ENCODE measurements at regions not wholly inside any gene's neighbourhood (a gene's known extent, or its start where the extent isn't known, plus 50 kb on each side); places are given as distances from the start of the nearest gene placed in this dataset.

GRCh38 chr10:33706746-33707145 lies 372.3 kb upstream of the NRP1 start:
- TF ChIP-seq, protein P1, sequence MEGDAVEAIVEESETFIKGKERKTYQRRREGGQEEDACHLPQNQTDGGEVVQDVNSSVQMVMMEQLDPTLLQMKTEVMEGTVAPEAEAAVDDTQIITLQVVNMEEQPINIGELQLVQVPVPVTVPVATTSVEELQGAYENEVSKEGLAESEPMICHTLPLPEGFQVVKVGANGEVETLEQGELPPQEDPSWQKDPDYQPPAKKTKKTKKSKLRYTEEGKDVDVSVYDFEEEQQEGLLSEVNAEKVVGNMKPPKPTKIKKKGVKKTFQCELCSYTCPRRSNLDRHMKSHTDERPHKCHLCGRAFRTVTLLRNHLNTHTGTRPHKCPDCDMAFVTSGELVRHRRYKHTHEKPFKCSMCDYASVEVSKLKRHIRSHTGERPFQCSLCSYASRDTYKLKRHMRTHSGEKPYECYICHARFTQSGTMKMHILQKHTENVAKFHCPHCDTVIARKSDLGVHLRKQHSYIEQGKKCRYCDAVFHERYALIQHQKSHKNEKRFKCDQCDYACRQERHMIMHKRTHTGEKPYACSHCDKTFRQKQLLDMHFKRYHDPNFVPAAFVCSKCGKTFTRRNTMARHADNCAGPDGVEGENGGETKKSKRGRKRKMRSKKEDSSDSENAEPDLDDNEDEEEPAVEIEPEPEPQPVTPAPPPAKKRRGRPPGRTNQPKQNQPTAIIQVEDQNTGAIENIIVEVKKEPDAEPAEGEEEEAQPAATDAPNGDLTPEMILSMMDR (IDR thresholded peaks at IDR 0.05): no peak
- TF ChIP-seq EZH2 (IDR thresholded peaks at IDR 0.05; ENCODE audit: borderline replicate concordance, insufficient read depth, low read depth, low read length, poor library complexity, severe bottlenecking): no peak

All from B cell (primary cell).